ENCODE measurements at regions not wholly inside any gene's neighbourhood (a gene's known extent, or its start where the extent isn't known, plus 50 kb on each side); places are given as distances from the start of the nearest gene placed in this dataset.

DNA sequence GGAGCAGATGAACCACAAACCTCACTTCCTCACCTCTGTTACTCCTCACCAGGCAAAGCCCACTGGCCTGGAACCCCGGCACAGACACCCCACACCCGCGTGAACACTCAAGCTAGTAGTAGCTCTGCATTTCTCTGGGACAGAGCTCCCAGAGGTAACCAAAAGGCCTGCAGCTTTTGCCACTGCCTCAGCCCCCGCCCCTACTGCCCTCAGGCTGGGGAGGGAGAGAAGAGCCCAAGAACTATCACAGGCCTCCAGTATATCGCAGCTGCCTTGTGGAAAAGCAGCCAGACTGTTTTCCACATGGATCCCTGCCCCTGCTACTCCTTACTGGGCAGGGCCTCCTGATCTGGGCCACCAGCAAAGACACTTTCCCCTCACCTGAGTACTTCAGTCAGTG is 728.7 kb upstream of the ACTRT1 start:
- Histone ChIP-seq H3K9ac (ENCODE audit: low read length in 3 of 3) (no peak overlapping the region), H3K27me3 (ENCODE audit: control insufficient read depth, insufficient read depth, low read length) (no peaks in the 10 kb centered on the region), H3K27ac (ENCODE audit: low read depth in 2 of 2, low read length in 2 of 2) (no peak overlapping the region), H3K9me3 (ENCODE audit: control insufficient read depth in 2 of 3, insufficient read depth in 1 of 3, low read length in 3 of 3) (no peaks in the 10 kb centered on the region), H3K36me3 (ENCODE audit: control insufficient read depth in 2 of 3, insufficient read depth in 3 of 3, low read length in 3 of 3) (no peaks in the 10 kb centered on the region), H3K4me3 (ENCODE audit: low read length in 3 of 3) (no peak overlapping the region), H3K4me1 (ENCODE audit: control insufficient read depth in 2 of 3, insufficient read depth in 2 of 3, low read depth in 1 of 3, low read length in 3 of 3) (no peaks in the 10 kb centered on the region)
- DNase-seq = peak in 2 of 5 donors; percentile 9 to 43
- TF ChIP-seq, protein P1, sequence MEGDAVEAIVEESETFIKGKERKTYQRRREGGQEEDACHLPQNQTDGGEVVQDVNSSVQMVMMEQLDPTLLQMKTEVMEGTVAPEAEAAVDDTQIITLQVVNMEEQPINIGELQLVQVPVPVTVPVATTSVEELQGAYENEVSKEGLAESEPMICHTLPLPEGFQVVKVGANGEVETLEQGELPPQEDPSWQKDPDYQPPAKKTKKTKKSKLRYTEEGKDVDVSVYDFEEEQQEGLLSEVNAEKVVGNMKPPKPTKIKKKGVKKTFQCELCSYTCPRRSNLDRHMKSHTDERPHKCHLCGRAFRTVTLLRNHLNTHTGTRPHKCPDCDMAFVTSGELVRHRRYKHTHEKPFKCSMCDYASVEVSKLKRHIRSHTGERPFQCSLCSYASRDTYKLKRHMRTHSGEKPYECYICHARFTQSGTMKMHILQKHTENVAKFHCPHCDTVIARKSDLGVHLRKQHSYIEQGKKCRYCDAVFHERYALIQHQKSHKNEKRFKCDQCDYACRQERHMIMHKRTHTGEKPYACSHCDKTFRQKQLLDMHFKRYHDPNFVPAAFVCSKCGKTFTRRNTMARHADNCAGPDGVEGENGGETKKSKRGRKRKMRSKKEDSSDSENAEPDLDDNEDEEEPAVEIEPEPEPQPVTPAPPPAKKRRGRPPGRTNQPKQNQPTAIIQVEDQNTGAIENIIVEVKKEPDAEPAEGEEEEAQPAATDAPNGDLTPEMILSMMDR (IDR thresholded peaks at IDR 0.05; ENCODE audit: borderline replicate concordance, extremely low read depth, insufficient read depth) = no peak
- intact Hi-C loops (cut with DNase I) = no loop called here
- no peak for FAIRE-seq

DNA sequence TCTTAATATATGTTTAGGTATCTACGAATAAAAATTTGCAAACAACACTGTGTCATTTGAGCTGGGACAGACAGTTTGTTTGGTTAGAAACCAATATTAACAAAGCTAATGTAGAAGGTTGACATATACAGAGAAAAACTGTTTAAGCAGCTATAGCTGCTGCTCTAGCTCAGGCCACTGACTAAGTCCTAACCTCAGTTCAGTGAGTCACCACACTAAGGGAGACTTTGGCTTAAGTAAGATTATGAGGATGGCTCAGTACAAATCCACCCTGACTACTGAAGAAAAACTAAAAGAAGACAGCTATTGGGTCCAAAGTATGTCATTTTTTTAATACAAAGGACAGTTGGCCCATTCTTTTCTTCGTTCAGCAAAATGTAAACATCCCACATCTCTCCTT is 717.3 kb upstream of the ACTRT1 start:
- Histone ChIP-seq H3K4me1 (ENCODE audit: control insufficient read depth in 2 of 3, insufficient read depth in 2 of 3, low read depth in 1 of 3, low read length in 3 of 3) (no peaks in the 10 kb centered on the region), H3K9ac (ENCODE audit: low read length in 3 of 3) (no peak overlapping the region), H3K27me3 (ENCODE audit: control insufficient read depth, insufficient read depth, low read length) (no peaks in the 10 kb centered on the region), H3K9me3 (ENCODE audit: control insufficient read depth in 2 of 3, insufficient read depth in 1 of 3, low read length in 3 of 3) (no peaks in the 10 kb centered on the region), H3K4me3 (ENCODE audit: low read length in 3 of 3) (no peak overlapping the region), H3K36me3 (ENCODE audit: control insufficient read depth in 2 of 3, insufficient read depth in 3 of 3, low read length in 3 of 3) (no peaks in the 10 kb centered on the region), H3K27ac (ENCODE audit: low read depth in 2 of 2, low read length in 2 of 2) (no peak overlapping the region)
- intact Hi-C loops (cut with DNase I) = no loop called here
- DNase-seq (no peak), FAIRE-seq (no peak)
- TF ChIP-seq, protein P1 (IDR thresholded peaks at IDR 0.05; ENCODE audit: borderline replicate concordance, extremely low read depth, insufficient read depth) = no peak

DNA sequence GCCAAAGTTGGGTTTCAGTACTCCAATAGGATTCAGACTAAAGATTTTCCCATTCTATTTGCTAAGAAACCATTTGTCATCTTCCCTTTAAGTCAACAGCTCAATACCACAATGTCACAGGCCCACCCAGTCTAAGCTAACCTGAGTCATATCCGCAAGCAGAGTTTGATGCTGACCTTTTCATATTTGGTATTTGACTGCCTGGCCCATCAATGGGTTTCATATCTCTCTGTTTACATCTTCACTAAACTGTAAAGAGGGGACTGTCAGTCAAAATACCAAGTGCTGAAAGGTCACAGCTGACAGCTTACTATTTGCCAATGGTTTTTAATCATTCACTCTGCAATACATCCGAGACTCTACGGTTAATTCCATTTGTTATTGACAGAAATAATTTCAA is 707.5 kb upstream of the ACTRT1 start:
- TF ChIP-seq, protein P1 (IDR thresholded peaks at IDR 0.05; ENCODE audit: borderline replicate concordance, extremely low read depth, insufficient read depth) = no peak
- DNase-seq (no peak), FAIRE-seq (no peak)
- Histone ChIP-seq H3K9me3 (ENCODE audit: control insufficient read depth in 2 of 3, insufficient read depth in 1 of 3, low read length in 3 of 3) (no peaks in the 10 kb centered on the region), H3K27me3 (ENCODE audit: control insufficient read depth, insufficient read depth, low read length) (no peaks in the 10 kb centered on the region), H3K4me3 (ENCODE audit: low read length in 3 of 3) (no peak overlapping the region), H3K4me1 (ENCODE audit: control insufficient read depth in 2 of 3, insufficient read depth in 2 of 3, low read depth in 1 of 3, low read length in 3 of 3) (no peaks in the 10 kb centered on the region), H3K9ac (ENCODE audit: low read length in 3 of 3) (no peak overlapping the region), H3K36me3 (ENCODE audit: control insufficient read depth in 2 of 3, insufficient read depth in 3 of 3, low read length in 3 of 3) (no peaks in the 10 kb centered on the region), H3K27ac (ENCODE audit: low read depth in 2 of 2, low read length in 2 of 2) (no peak overlapping the region)
- intact Hi-C loops (cut with DNase I) = no loop called here

DNA sequence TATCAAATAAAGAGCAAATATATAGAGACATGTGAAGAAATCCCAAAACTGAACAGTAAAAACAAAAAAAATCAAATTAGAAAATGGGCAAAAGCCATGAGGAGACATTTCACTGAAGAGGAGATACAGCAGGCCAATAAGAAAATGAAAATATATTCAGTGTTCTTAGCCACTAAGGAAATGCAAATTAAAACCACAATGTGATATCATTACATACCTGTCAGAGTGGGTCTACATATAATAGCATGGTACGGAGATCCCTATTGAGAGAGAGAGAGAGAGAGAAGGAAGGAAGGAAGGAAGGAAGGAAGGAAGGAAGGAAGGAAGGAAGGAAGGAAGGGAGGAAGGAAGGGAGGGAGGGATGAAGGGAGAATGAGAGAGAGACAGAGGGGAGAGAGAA is 707.0 kb upstream of the ACTRT1 start:
- Histone ChIP-seq H3K4me1 (ENCODE audit: control insufficient read depth in 2 of 3, insufficient read depth in 2 of 3, low read depth in 1 of 3, low read length in 3 of 3) (no peaks in the 10 kb centered on the region), H3K27me3 (ENCODE audit: control insufficient read depth, insufficient read depth, low read length) (no peaks in the 10 kb centered on the region), H3K4me3 (ENCODE audit: low read length in 3 of 3) (no peak overlapping the region), H3K36me3 (ENCODE audit: control insufficient read depth in 2 of 3, insufficient read depth in 3 of 3, low read length in 3 of 3) (no peaks in the 10 kb centered on the region), H3K9me3 (ENCODE audit: control insufficient read depth in 2 of 3, insufficient read depth in 1 of 3, low read length in 3 of 3) (no peaks in the 10 kb centered on the region), H3K9ac (ENCODE audit: low read length in 3 of 3) (no peak overlapping the region), H3K27ac (ENCODE audit: low read depth in 2 of 2, low read length in 2 of 2) (no peak overlapping the region)
- intact Hi-C loops (cut with DNase I) = no loop called here
- no peak for FAIRE-seq
- no peak for DNase-seq
- TF ChIP-seq, protein P1 (IDR thresholded peaks at IDR 0.05; ENCODE audit: borderline replicate concordance, extremely low read depth, insufficient read depth) = no peak

All from kidney (tissue), 13 donors.